ENCODE measurements at regions not wholly inside any gene's neighbourhood (a gene's known extent, or its start where the extent isn't known, plus 50 kb on each side); places are given as distances from the start of the nearest gene placed in this dataset.

GRCh38 chr1:87951852-87952251 is 623.2 kb downstream of the LMO4 start:
- 67 to 77% methylated on average over 3 to 4 of the region's 4 CpGs for WGBS, 2 experiments (ENCODE audit: insufficient coverage in 2 of 2)
- H3K4me1 ChIP-seq (ENCODE audit: control insufficient read depth, insufficient read depth, low read length, poor library complexity, severe bottlenecking), result peaks cover 18% of the 10 kb centered on the region
- peak overlapping the region; percentile 57 for H3K27ac ChIP-seq (ENCODE audit: low read depth, low read length, severe bottlenecking)
- H3K36me3 ChIP-seq (ENCODE audit: control insufficient read depth, insufficient read depth, low read length), result no peaks in the 10 kb centered on the region
- H3K4me3 ChIP-seq (ENCODE audit: extremely low read depth, insufficient read depth, low read length, poor library complexity, severe bottlenecking), result no peak overlapping the region
- no peaks in the 10 kb centered on the region for H3K9me3 ChIP-seq (ENCODE audit: control insufficient read depth, low read length)

- Histone ChIP-seq H3K27ac (ENCODE audit: low read depth, low read length, severe bottlenecking) (no peak overlapping the region), H3K9me3 (ENCODE audit: control insufficient read depth, low read length) (no peaks in the 10 kb centered on the region), H3K4me1 (ENCODE audit: control insufficient read depth, insufficient read depth, low read length, poor library complexity, severe bottlenecking) (peaks cover 19% of the 10 kb centered on the region), H3K36me3 (ENCODE audit: control insufficient read depth, insufficient read depth, low read length) (no peaks in the 10 kb centered on the region), H3K4me3 (ENCODE audit: extremely low read depth, insufficient read depth, low read length, poor library complexity, severe bottlenecking) (no peak overlapping the region)
- 100% methylated on average over 1 of the region's 3 CpGs; no CpG with 5 or more reads in 1 of the 2 experiments for WGBS, 2 experiments (ENCODE audit: insufficient coverage in 2 of 2)
These were observed 624.4 kb downstream of the LMO4 start for GRCh38 chr1:87953121-87953520.

GRCh38 chr1:87953732-87954344 is 625.2 kb downstream of the LMO4 start:
- 17 to 60% methylated on average over 1 to 3 of the region's 3 CpGs for WGBS, 2 experiments (ENCODE audit: insufficient coverage in 2 of 2)
- Histone ChIP-seq H3K27ac (ENCODE audit: low read depth, low read length, severe bottlenecking) (no peak overlapping the region), H3K4me3 (ENCODE audit: extremely low read depth, insufficient read depth, low read length, poor library complexity, severe bottlenecking) (no peak overlapping the region), H3K36me3 (ENCODE audit: control insufficient read depth, insufficient read depth, low read length) (no peaks in the 10 kb centered on the region), H3K9me3 (ENCODE audit: control insufficient read depth, low read length) (no peaks in the 10 kb centered on the region), H3K4me1 (ENCODE audit: control insufficient read depth, insufficient read depth, low read length, poor library complexity, severe bottlenecking) (peaks cover 19% of the 10 kb centered on the region)

GRCh38 chr1:87955038-87955437 is 626.4 kb downstream of the LMO4 start:
- Histone ChIP-seq H3K9me3 (ENCODE audit: control insufficient read depth, low read length) (no peaks in the 10 kb centered on the region), H3K36me3 (ENCODE audit: control insufficient read depth, insufficient read depth, low read length) (no peaks in the 10 kb centered on the region), H3K4me1 (ENCODE audit: control insufficient read depth, insufficient read depth, low read length, poor library complexity, severe bottlenecking) (peaks cover 19% of the 10 kb centered on the region), H3K4me3 (ENCODE audit: extremely low read depth, insufficient read depth, low read length, poor library complexity, severe bottlenecking) (no peak overlapping the region), H3K27ac (ENCODE audit: low read depth, low read length, severe bottlenecking) (no peak overlapping the region)
- 88 to 92% methylated on average over 2 to 4 of the region's 5 CpGs for WGBS, 2 experiments (ENCODE audit: insufficient coverage in 2 of 2)

GRCh38 chr1:87956072-87956471 is 627.4 kb downstream of the LMO4 start:
- 76 to 82% methylated on average over 5 to 6 of the region's 6 CpGs for WGBS, 2 experiments (ENCODE audit: insufficient coverage in 2 of 2)
- H3K9me3 ChIP-seq (ENCODE audit: control insufficient read depth, low read length), result no peaks in the 10 kb centered on the region
- H3K4me1 ChIP-seq (ENCODE audit: control insufficient read depth, insufficient read depth, low read length, poor library complexity, severe bottlenecking), result peaks cover 19% of the 10 kb centered on the region
- H3K36me3 ChIP-seq (ENCODE audit: control insufficient read depth, insufficient read depth, low read length), result no peaks in the 10 kb centered on the region
- no peak overlapping the region for H3K27ac ChIP-seq (ENCODE audit: low read depth, low read length, severe bottlenecking)
- H3K4me3 ChIP-seq (ENCODE audit: extremely low read depth, insufficient read depth, low read length, poor library complexity, severe bottlenecking), result no peak overlapping the region

GRCh38 chr1:87956750-87957149 is 628.1 kb downstream of the LMO4 start:
- peaks cover 17% of the 10 kb centered on the region for H3K4me1 ChIP-seq (ENCODE audit: control insufficient read depth, insufficient read depth, low read length, poor library complexity, severe bottlenecking)
- no CpG with 5 or more reads among the region's 1 CpG for WGBS, 2 experiments (ENCODE audit: insufficient coverage in 2 of 2)
- H3K4me3 ChIP-seq (ENCODE audit: extremely low read depth, insufficient read depth, low read length, poor library complexity, severe bottlenecking), result no peak overlapping the region
- H3K27ac ChIP-seq (ENCODE audit: low read depth, low read length, severe bottlenecking), result no peak overlapping the region
- no peaks in the 10 kb centered on the region for H3K9me3 ChIP-seq (ENCODE audit: control insufficient read depth, low read length)
- no peaks in the 10 kb centered on the region for H3K36me3 ChIP-seq (ENCODE audit: control insufficient read depth, insufficient read depth, low read length)

- peaks cover 14% of the 10 kb centered on the region for H3K4me1 ChIP-seq (ENCODE audit: control insufficient read depth, insufficient read depth, low read length, poor library complexity, severe bottlenecking)
- no peaks in the 10 kb centered on the region for H3K9me3 ChIP-seq (ENCODE audit: control insufficient read depth, low read length)
- no peak overlapping the region for H3K27ac ChIP-seq (ENCODE audit: low read depth, low read length, severe bottlenecking)
- H3K4me3 ChIP-seq (ENCODE audit: extremely low read depth, insufficient read depth, low read length, poor library complexity, severe bottlenecking), result no peak overlapping the region
- no CpG with 5 or more reads among the region's 3 CpGs for WGBS, 2 experiments (ENCODE audit: insufficient coverage in 2 of 2)
- no peaks in the 10 kb centered on the region for H3K36me3 ChIP-seq (ENCODE audit: control insufficient read depth, insufficient read depth, low read length)
These were observed 628.7 kb downstream of the LMO4 start for GRCh38 chr1:87957331-87957730.

GRCh38 chr1:87958201-87958600 is 629.5 kb downstream of the LMO4 start:
- H3K4me1 ChIP-seq (ENCODE audit: control insufficient read depth, insufficient read depth, low read length, poor library complexity, severe bottlenecking), result peaks cover 14% of the 10 kb centered on the region
- H3K4me3 ChIP-seq (ENCODE audit: extremely low read depth, insufficient read depth, low read length, poor library complexity, severe bottlenecking), result no peak overlapping the region
- WGBS, 2 experiments (ENCODE audit: insufficient coverage in 2 of 2), result 100% methylated on average over 1 to 3 of the region's 4 CpGs
- H3K9me3 ChIP-seq (ENCODE audit: control insufficient read depth, low read length), result no peaks in the 10 kb centered on the region
- H3K36me3 ChIP-seq (ENCODE audit: control insufficient read depth, insufficient read depth, low read length), result no peaks in the 10 kb centered on the region
- H3K27ac ChIP-seq (ENCODE audit: low read depth, low read length, severe bottlenecking), result no peak overlapping the region

GRCh38 chr1:87958716-87959115 is 630.0 kb downstream of the LMO4 start:
- WGBS, 2 experiments (ENCODE audit: insufficient coverage in 2 of 2), result no CpG with 5 or more reads among the region's 1 CpG
- Histone ChIP-seq H3K4me1 (ENCODE audit: control insufficient read depth, insufficient read depth, low read length, poor library complexity, severe bottlenecking) (peaks cover 14% of the 10 kb centered on the region), H3K9me3 (ENCODE audit: control insufficient read depth, low read length) (no peaks in the 10 kb centered on the region), H3K36me3 (ENCODE audit: control insufficient read depth, insufficient read depth, low read length) (no peaks in the 10 kb centered on the region), H3K4me3 (ENCODE audit: extremely low read depth, insufficient read depth, low read length, poor library complexity, severe bottlenecking) (no peak overlapping the region), H3K27ac (ENCODE audit: low read depth, low read length, severe bottlenecking) (no peak overlapping the region)

- no peaks in the 10 kb centered on the region for H3K9me3 ChIP-seq (ENCODE audit: control insufficient read depth, low read length)
- H3K4me1 ChIP-seq (ENCODE audit: control insufficient read depth, insufficient read depth, low read length, poor library complexity, severe bottlenecking), result peaks cover 14% of the 10 kb centered on the region
- no peak overlapping the region for H3K4me3 ChIP-seq (ENCODE audit: extremely low read depth, insufficient read depth, low read length, poor library complexity, severe bottlenecking)
- 85% methylated on average over 3 of the region's 4 CpGs for WGBS, 2 experiments (ENCODE audit: insufficient coverage in 2 of 2)
- no peaks in the 10 kb centered on the region for H3K36me3 ChIP-seq (ENCODE audit: control insufficient read depth, insufficient read depth, low read length)
- H3K27ac ChIP-seq (ENCODE audit: low read depth, low read length, severe bottlenecking), result no peak overlapping the region
These were observed 630.6 kb downstream of the LMO4 start for GRCh38 chr1:87959236-87959635.

GRCh38 chr1:87961992-87962391 is 633.3 kb downstream of the LMO4 start:
- Histone ChIP-seq H3K9me3 (ENCODE audit: control insufficient read depth, low read length) (no peaks in the 10 kb centered on the region), H3K4me1 (ENCODE audit: control insufficient read depth, insufficient read depth, low read length, poor library complexity, severe bottlenecking) (peaks cover under 1% of the 10 kb centered on the region), H3K27ac (ENCODE audit: low read depth, low read length, severe bottlenecking) (no peak overlapping the region), H3K4me3 (ENCODE audit: extremely low read depth, insufficient read depth, low read length, poor library complexity, severe bottlenecking) (no peak overlapping the region), H3K36me3 (ENCODE audit: control insufficient read depth, insufficient read depth, low read length) (no peaks in the 10 kb centered on the region)

All from mesodermal cell (in vitro differentiated cells).